Omental fat pad (tissue), 3 donors: ENCODE measurements at regions not wholly inside any gene's neighbourhood (a gene's known extent, or its start where the extent isn't known, plus 50 kb on each side); places are given as distances from the start of the nearest gene placed in this dataset.
"Not testable (repeated sequence)": the region's sequence is repeated elsewhere in the genome, so short reads cannot be mapped to it uniquely, and the experiment has no call there.

ENCODE experiments used
- ATAC-seq: fragments of 150-250 bp; one replicate; pipeline ENCODE4 v1.9.1; 2016; ENCODE audit warnings: mild to moderate bottlenecking, moderate library complexity; ENCODE audit not compliant: low FRiP score
- DNase-seq: peaks from one replicate; pipeline ENCODE4 v3.0.0-alpha.2; 2019; ENCODE audit warnings: low spot score
- TF ChIP-seq, protein P1 (sequence below), 3 donors: fragments of 450-650 bp; IDR thresholded peaks; one replicate each; pipeline ENCODE4 v1.5.1; 2016 to 2017; ENCODE audit warnings: antibody characterized with exemption in 3 of 3, mild to moderate bottlenecking in 3 of 3, moderate library complexity in 2 of 3

DNA sequence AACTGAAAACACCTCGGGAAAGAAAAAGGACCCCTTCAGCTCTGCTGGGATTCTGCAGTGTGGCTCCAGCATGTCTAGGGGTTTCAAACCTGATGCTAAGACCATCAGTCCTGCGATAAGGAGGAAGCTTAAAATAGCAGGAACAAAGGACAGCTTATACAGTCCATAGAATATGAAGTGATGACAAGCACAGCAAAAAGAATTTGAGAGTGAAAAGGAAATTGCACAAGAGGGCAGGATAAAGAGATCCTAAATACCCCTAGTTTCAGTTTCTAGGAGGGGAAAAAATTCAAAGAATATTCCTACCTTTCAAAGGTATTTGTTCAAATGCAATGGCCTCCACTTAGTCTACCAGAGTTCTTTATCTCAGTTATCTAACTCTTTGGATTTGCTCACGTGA is 171.4 kb downstream of the TGFB2 start:
- ATAC-seq (no peak), DNase-seq (no peak)
- TF ChIP-seq, protein P1, sequence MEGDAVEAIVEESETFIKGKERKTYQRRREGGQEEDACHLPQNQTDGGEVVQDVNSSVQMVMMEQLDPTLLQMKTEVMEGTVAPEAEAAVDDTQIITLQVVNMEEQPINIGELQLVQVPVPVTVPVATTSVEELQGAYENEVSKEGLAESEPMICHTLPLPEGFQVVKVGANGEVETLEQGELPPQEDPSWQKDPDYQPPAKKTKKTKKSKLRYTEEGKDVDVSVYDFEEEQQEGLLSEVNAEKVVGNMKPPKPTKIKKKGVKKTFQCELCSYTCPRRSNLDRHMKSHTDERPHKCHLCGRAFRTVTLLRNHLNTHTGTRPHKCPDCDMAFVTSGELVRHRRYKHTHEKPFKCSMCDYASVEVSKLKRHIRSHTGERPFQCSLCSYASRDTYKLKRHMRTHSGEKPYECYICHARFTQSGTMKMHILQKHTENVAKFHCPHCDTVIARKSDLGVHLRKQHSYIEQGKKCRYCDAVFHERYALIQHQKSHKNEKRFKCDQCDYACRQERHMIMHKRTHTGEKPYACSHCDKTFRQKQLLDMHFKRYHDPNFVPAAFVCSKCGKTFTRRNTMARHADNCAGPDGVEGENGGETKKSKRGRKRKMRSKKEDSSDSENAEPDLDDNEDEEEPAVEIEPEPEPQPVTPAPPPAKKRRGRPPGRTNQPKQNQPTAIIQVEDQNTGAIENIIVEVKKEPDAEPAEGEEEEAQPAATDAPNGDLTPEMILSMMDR (IDR thresholded peaks at IDR 0.05): no peak

DNA sequence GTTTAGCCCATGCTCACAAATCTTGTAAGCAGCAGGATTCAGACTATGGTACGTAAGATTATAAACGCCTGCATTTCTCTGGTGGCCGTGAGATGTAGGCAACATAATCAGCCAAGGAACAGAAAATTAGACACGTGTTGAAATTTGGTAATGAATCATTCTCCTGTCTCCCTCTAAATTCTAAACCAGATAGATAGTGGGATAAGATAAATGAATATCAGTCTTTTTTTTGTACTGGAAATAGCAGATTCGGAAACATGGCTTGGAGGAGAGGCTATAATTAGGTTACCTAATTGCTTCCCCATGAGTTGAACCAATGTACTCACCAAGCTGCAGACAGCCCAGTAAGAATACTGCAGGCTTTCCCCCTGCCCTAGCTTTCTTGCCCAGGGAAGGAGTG is 172.3 kb downstream of the TGFB2 start:
- no peak for DNase-seq
- no peak for ATAC-seq
- TF ChIP-seq, protein P1 (IDR thresholded peaks at IDR 0.05): no peak

DNA sequence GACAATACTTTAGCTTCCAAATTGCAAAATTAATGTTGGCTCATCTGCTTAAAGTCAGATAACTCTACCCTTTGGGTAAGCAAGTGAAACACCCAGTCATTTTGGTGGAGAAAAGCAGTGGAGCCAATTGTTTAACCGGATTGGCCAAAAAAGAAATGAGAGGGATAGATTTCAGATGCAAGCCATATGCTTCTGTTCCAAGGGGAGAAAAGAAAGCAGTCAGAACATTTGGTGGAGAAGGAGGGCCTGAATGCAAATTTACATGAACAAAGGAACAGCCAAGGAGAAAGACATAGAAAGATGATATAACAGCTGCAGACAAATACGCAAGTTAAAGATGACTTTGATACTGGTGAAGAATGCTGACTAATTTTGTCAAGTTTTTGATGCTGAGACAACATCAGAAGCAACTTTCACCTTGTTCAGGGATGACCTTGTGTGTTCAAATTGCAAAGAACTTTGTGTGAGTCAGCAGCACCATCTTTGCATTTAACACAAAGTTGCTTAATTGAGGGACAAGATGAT is 173.1 kb downstream of the TGFB2 start:
- ATAC-seq: no peak
- TF ChIP-seq, protein P1 (IDR thresholded peaks at IDR 0.05): no peak
- no peak for DNase-seq

DNA sequence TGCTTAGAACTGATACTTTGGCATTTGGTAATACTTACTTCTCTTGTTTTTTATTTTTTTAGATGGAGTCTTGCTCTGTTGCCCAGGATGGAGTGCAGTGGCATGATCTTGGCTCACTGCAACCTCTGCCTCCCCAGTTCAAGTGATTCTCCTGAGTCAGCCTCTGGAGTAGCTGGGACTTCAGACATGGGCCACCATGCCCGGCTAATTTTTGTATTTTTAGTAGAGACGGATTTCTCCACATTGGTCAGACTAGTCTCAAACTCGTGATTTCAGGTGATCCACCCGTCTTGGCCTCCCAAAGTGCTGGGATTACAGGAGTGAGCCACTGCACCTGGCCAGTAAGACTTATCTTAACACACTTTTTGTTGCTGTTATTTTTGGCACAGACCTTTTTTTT is 175.5 kb downstream of the TGFB2 start:
- ATAC-seq, DNase-seq: not testable (repeated sequence)

DNA sequence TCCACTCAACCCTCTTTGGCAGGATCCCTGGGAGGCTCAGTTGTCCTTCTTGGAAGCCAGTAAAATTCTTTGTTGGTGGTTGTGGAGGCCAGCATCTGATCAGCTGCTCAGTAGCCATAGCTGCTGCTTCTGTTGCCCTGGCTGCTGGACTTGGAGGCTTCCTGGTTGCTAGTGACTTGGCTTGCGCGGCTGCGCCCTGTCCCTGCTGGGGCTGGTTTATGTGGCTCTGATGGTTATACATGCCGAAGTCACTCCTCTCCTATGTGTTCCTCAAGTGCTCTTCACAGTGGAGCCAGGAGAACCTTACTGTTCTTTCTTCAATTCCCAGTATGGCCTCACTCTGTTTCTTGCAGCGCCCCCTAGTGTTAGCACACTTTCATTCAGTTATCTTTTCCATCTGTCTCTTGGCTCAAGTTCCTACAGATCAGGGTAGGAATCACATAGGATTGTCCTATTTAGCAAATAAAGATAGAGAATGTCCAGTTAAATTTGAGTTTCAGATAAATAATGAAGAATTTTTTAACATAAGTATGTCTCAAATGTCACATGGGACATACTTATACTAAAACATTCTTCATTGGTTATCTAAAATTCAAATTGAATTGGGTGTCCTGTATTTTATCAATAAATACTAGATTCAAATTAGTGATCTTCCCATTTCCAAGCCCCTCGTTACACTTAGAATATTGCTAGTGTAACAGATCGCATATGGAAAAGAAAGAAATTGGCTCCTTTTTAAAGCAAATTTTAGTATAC is 176.5 kb downstream of the TGFB2 start:
- no peak for ATAC-seq
- TF ChIP-seq, protein P1 (IDR thresholded peaks at IDR 0.05): peak in 1 of 3 donors; percentile 13
- peak; percentile 40 for DNase-seq

DNA sequence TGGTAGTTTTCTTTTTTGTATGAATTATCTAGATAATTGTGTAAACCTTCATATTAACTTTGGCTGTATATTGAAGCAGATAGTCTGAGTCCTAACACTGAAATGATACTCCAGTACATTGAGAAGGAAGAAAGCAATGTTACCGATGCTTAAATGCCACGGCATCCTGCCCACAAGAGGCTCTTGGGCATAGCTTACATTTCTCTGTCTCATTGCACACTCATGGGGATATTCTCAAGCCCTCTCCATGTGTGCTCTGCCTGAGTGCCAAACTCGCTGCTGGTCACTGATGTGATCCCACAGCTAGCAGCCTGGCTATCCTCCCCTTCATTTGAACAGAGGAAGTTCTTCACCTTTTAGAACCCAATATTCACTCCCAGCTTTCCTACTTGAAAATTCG is 179.4 kb downstream of the TGFB2 start:
- ATAC-seq (no peak), DNase-seq (no peak)
- TF ChIP-seq, protein P1 (IDR thresholded peaks at IDR 0.05): no peak

DNA sequence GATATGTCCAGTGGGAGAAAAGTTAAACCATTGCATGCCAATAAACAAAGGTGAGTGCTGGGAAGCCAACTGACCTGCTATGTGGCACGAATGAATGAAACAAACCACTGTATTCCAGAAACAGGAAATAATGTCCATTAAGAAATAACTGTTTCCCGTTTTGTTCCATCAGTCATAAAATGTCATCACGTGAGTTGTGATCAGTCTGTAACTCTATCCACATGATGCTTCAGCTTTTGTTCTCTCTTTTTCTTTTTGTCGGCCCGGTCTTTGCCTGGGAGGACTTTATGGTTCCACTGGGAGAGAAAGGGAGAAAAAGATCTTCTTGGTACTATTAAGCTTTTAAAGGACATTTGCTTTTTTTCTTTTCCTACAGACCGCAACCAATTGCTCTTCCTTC is 179.9 kb downstream of the TGFB2 start:
- DNase-seq (no peak), ATAC-seq (no peak)
- TF ChIP-seq, protein P1 (IDR thresholded peaks at IDR 0.05): no peak
